ENCODE measurements at regions not wholly inside any gene's neighbourhood (a gene's known extent, or its start where the extent isn't known, plus 50 kb on each side); places are given as distances from the start of the nearest gene placed in this dataset.

- in situ Hi-C loops (cut with HindIII; ENCODE audit: low sequenced_read_pairs), result no loop called here
- TF ChIP-seq, protein P1, sequence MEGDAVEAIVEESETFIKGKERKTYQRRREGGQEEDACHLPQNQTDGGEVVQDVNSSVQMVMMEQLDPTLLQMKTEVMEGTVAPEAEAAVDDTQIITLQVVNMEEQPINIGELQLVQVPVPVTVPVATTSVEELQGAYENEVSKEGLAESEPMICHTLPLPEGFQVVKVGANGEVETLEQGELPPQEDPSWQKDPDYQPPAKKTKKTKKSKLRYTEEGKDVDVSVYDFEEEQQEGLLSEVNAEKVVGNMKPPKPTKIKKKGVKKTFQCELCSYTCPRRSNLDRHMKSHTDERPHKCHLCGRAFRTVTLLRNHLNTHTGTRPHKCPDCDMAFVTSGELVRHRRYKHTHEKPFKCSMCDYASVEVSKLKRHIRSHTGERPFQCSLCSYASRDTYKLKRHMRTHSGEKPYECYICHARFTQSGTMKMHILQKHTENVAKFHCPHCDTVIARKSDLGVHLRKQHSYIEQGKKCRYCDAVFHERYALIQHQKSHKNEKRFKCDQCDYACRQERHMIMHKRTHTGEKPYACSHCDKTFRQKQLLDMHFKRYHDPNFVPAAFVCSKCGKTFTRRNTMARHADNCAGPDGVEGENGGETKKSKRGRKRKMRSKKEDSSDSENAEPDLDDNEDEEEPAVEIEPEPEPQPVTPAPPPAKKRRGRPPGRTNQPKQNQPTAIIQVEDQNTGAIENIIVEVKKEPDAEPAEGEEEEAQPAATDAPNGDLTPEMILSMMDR (IDR thresholded peaks at IDR 0.05; ENCODE audit: low read depth, low read length, missing control alignments), result no peak
- H3K4me3 ChIP-seq (ENCODE audit: low read depth, low read length), result no peak overlapping the region
- DNase-seq (ENCODE audit: low read depth), result no peak
These were observed 1352.0 kb upstream of the NUDT12 start for GRCh38 chr5:104914536-104915070.

DNA sequence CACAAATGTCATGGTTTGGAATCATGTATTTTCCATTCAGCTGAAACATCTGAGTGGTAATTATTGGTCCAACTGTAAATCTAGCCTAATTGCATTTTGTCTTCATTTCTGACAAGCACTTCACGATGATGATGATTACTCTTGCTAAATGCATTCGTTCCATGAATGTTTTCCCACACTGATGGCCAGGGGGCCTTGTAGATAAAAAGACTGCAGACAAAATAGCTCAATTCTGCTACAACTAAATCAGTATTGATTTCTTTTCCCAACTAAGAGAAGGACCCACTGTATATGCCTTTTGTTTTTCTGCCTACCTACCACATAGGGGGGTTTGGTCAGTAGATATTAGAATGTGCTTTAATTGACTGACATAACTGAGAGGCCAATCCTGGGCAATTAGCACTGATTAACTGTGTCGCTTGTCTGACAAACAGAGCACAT, 1351.3 kb upstream of the NUDT12 start:
- TF ChIP-seq, protein P1 (IDR thresholded peaks at IDR 0.05; ENCODE audit: low read depth, low read length, missing control alignments), result no peak
- no peak for DNase-seq (ENCODE audit: low read depth)

GRCh38 chr5:104909803-104910202, 1347.2 kb upstream of the NUDT12 start:
- in situ Hi-C loops (cut with HindIII; ENCODE audit: low sequenced_read_pairs), result no loop called here
- H3K4me3 ChIP-seq (ENCODE audit: low read depth, low read length), result no peak overlapping the region
- TF ChIP-seq, protein P1 (IDR thresholded peaks at IDR 0.05; ENCODE audit: low read depth, low read length, missing control alignments), result no peak
- no peak for DNase-seq (ENCODE audit: low read depth)

More for the DNA sequence above, 1351.3 kb upstream of the NUDT12 start:
- in situ Hi-C loops (cut with HindIII; ENCODE audit: low sequenced_read_pairs), result no loop called here
- H3K4me3 ChIP-seq (ENCODE audit: low read depth, low read length), result no peak overlapping the region

- in situ Hi-C loops (cut with HindIII; ENCODE audit: low sequenced_read_pairs), result no loop called here
These were observed 1342.0 kb upstream of the NUDT12 start for GRCh38 chr5:104904561-104904960.

DNA sequence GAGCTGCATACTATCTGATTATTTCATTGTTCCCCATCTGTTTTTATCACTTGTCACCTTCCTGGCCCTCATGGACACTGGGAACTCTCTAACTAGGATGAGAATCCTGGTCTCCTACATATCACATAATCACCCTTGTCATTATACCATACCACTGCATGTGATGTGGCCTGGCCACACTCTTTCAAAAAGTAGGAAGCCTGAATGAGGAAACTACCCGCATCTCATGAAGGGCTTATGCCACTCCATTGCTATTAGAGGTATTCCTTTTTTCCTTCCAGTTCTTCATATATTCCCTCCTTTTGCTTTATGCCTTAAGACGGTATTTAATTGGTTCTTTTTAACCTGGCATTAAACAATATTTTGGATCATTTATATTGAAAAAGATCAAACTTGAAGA, 1341.4 kb upstream of the NUDT12 start:
- DNase-seq (ENCODE audit: low read depth), result no peak
- H3K4me3 ChIP-seq (ENCODE audit: low read depth, low read length), result no peak overlapping the region
- TF ChIP-seq, protein P1 (IDR thresholded peaks at IDR 0.05; ENCODE audit: low read depth, low read length, missing control alignments), result no peak
- in situ Hi-C loops (cut with HindIII; ENCODE audit: low sequenced_read_pairs), result no loop called here

More at GRCh38 chr5:104904561-104904960, 1342.0 kb upstream of the NUDT12 start:
- H3K4me3 ChIP-seq (ENCODE audit: low read depth, low read length), result no peak overlapping the region
- DNase-seq (ENCODE audit: low read depth), result no peak
- TF ChIP-seq, protein P1 (IDR thresholded peaks at IDR 0.05; ENCODE audit: low read depth, low read length, missing control alignments), result no peak

DNA sequence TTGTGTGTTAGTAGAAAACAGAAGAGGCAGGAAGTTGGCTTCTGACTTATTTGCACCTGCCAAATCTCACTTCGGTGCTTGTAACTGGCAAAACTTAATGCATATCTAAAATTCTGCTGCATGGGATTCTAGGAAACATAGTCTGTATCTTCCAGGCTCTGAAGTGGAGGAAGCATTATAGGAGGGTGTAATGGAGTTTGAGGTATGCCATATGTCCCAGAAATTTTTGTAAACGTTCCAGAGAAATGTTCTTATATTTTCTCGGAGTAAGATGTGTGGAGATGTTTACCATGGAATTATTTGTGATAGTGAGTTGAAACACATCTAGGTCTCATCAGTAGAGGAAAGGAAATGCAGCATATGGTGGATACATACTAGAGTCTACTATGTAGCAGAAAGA, 1329.0 kb upstream of the NUDT12 start:
- H3K4me3 ChIP-seq (ENCODE audit: low read depth, low read length), result no peak overlapping the region
- TF ChIP-seq, protein P1 (IDR thresholded peaks at IDR 0.05; ENCODE audit: low read depth, low read length, missing control alignments), result no peak
- no peak for DNase-seq (ENCODE audit: low read depth)
- in situ Hi-C loops (cut with HindIII; ENCODE audit: low sequenced_read_pairs), result no loop called here
